Neural cell (in vitro differentiated cells): ENCODE measurements at regions not wholly inside any gene's neighbourhood (a gene's known extent, or its start where the extent isn't known, plus 50 kb on each side); places are given as distances from the start of the nearest gene placed in this dataset.

Source experiments
- H2AFZ ChIP-seq: fragments of 200-600, 300-800 bp; sonication (generic), shearing (Covaris generic); 2 replicates; pipeline ENCODE4 v1.6.0; 2014; ENCODE audit warnings: low read depth, mild to moderate bottlenecking, antibody characterized with exemption, low read length, moderate library complexity
- H3F3A ChIP-seq: fragments of 200-600 bp; shearing (Covaris generic); 2 replicates; pipeline ENCODE4 v1.6.1; 2016; ENCODE audit warnings: mild to moderate bottlenecking, moderate library complexity, mixed read lengths, antibody characterized with exemption, low read length; ENCODE audit not compliant: insufficient read depth, poor library complexity, severe bottlenecking
- H3K27ac ChIP-seq: fragments of 200-600, 300-800 bp; sonication (generic), shearing (Covaris generic); 2 replicates; pipeline ENCODE4 v1.5.1; 2014; ENCODE audit warnings: mild to moderate bottlenecking, low read length, moderate library complexity
- H3K27me3 ChIP-seq: fragments of 300-800, 200-600 bp; sonication (generic), shearing (Covaris generic); 2 replicates; pipeline ENCODE4 v1.6.0; 2014; ENCODE audit warnings: mild to moderate bottlenecking, low read depth, low read length, moderate library complexity; ENCODE audit not compliant: insufficient read depth
- H3K36me3 ChIP-seq: fragments of 300-800, 200-600 bp; sonication (generic), shearing (Covaris generic); 2 replicates; pipeline ENCODE4 v1.5.1; 2014; ENCODE audit warnings: mild to moderate bottlenecking, antibody characterized with exemption, low read length, moderate library complexity; ENCODE audit not compliant: insufficient read depth
- H3K4me2 ChIP-seq: fragments of 300-800, 200-600 bp; sonication (generic), shearing (Covaris generic); 2 replicates; pipeline ENCODE4 v1.6.0; 2014; ENCODE audit warnings: mild to moderate bottlenecking, low read length
- H3K4me3 ChIP-seq: fragments of 300-800, 200-600 bp; sonication (generic), shearing (Covaris generic); 2 replicates; pipeline ENCODE4 v1.5.1; 2014; ENCODE audit warnings: mild to moderate bottlenecking, low read length, moderate library complexity
- H3K79me2 ChIP-seq: fragments of 200-600 bp; shearing (Covaris generic); replicated peaks from 2 replicates; pipeline ENCODE4 v1.6.0; 2014; ENCODE audit warnings: mild to moderate bottlenecking, low read length, moderate library complexity; ENCODE audit not compliant: insufficient read depth
- H3K9ac ChIP-seq: fragments of 300-800, 200-600 bp; sonication (generic), shearing (Covaris generic); 2 replicates; pipeline ENCODE4 v1.6.1; 2016; ENCODE audit warnings: mild to moderate bottlenecking, low read length, mixed read lengths
- H3K9me2 ChIP-seq: fragments of 200-600 bp; shearing (Covaris generic); 2 replicates; pipeline ENCODE4 v1.6.1; 2016; ENCODE audit warnings: mild to moderate bottlenecking, low read length, mixed read lengths; ENCODE audit not compliant: insufficient read depth
- H3K9me3 ChIP-seq: fragments of 200-600, 300-800 bp; sonication (generic), shearing (Covaris generic); 2 replicates; pipeline ENCODE4 v1.6.1; 2016; ENCODE audit warnings: mild to moderate bottlenecking, mixed run types, low read length, moderate library complexity, mixed read lengths
- H4K20me1 ChIP-seq: fragments of 200-600 bp; shearing (Covaris generic); 2 replicates; pipeline ENCODE4 v1.6.1; 2016; ENCODE audit warnings: mild to moderate bottlenecking, mixed run types; ENCODE audit not compliant: insufficient read depth
- CTCF ChIP-seq: fragments of 450-650 bp; IDR thresholded peaks from 2 replicates; pipeline ENCODE4 v1.5.1; 2014; ENCODE audit warnings: antibody characterized with exemption, mild to moderate bottlenecking, moderate library complexity; ENCODE audit not compliant: poor library complexity, severe bottlenecking
- EP300 ChIP-seq: fragments of 450-650 bp; conservative IDR thresholded peaks from 2 replicates; pipeline ENCODE4 v1.6.1; 2014; ENCODE audit warnings: antibody characterized with exemption, mild to moderate bottlenecking, moderate library complexity; ENCODE audit not compliant: poor library complexity, severe bottlenecking
- EZH2 ChIP-seq: fragments of 200-600, 300-800 bp; shearing (Covaris generic), sonication (generic); IDR thresholded peaks from 2 replicates; pipeline ENCODE4 v1.6.1; 2014; ENCODE audit warnings: antibody characterized with exemption, low read length, borderline replicate concordance, mild to moderate bottlenecking; ENCODE audit not compliant: insufficient read depth, poor library complexity, severe bottlenecking
- MXI1 ChIP-seq: fragments of 450-650 bp; conservative IDR thresholded peaks from 2 replicates; pipeline ENCODE4 v1.6.1; 2014; ENCODE audit warnings: antibody characterized with exemption, mild to moderate bottlenecking; ENCODE audit not compliant: poor library complexity, severe bottlenecking
- POLR2AphosphoS5 ChIP-seq: IDR thresholded peaks from 2 replicates; pipeline ENCODE4 v1.6.1; 2012
- RAD21 ChIP-seq: fragments of 450-650 bp; conservative IDR thresholded peaks from 2 replicates; pipeline ENCODE4 v1.6.1; 2014; ENCODE audit warnings: antibody characterized with exemption, mild to moderate bottlenecking, moderate library complexity
- REST ChIP-seq: IDR thresholded peaks from 2 replicates; pipeline ENCODE4 v1.6.1; 2012; ENCODE audit warnings: borderline replicate concordance
- SMC3 ChIP-seq: fragments of 450-650 bp; conservative IDR thresholded peaks from 2 replicates; pipeline ENCODE4 v1.6.1; 2014; ENCODE audit warnings: antibody characterized with exemption, mild to moderate bottlenecking, moderate library complexity; ENCODE audit not compliant: poor library complexity
- TAF1 ChIP-seq: IDR thresholded peaks from 2 replicates; pipeline ENCODE4 v1.6.1; 2012; ENCODE audit warnings: low read depth

- Histone ChIP-seq H3K9ac (no peak overlapping the region), H3K4me2 (no peak overlapping the region), H3K9me2 (no peaks in the 10 kb centered on the region), H3K79me2 (no peaks in the 10 kb centered on the region), H3K9me3 (no peaks in the 10 kb centered on the region), H4K20me1 (no peaks in the 10 kb centered on the region), H3K4me3 (no peak overlapping the region), H2AFZ (no peak overlapping the region), H3F3A (no peaks in the 10 kb centered on the region), H3K27ac (no peak overlapping the region), H3K27me3 (no peaks in the 10 kb centered on the region), H3K36me3 (no peaks in the 10 kb centered on the region)
- TF ChIP-seq CTCF (no peak), REST (no peak), TAF1 (no peak), SMC3 (no peak), EZH2 (no peak), POLR2AphosphoS5 (no peak), EP300 (no peak), RAD21 (no peak), MXI1 (no peak)
Observed at GRCh38 chr20:58125726-58126125, 102.7 kb downstream of the ANKRD60 start.

- Histone ChIP-seq H3K9me2 (no peaks in the 10 kb centered on the region), H3K79me2 (no peaks in the 10 kb centered on the region), H3F3A (no peaks in the 10 kb centered on the region), H3K36me3 (no peaks in the 10 kb centered on the region), H3K4me3 (no peak overlapping the region), H3K9ac (no peak overlapping the region), H3K27ac (no peak overlapping the region), H3K4me2 (no peak overlapping the region), H4K20me1 (no peaks in the 10 kb centered on the region), H2AFZ (no peak overlapping the region), H3K9me3 (no peaks in the 10 kb centered on the region), H3K27me3 (no peaks in the 10 kb centered on the region)
- TF ChIP-seq RAD21 (no peak), EP300 (no peak), EZH2 (no peak), MXI1 (no peak), REST (no peak), SMC3 (no peak), POLR2AphosphoS5 (no peak), CTCF (no peak), TAF1 (no peak)
Observed at GRCh38 chr20:58117944-58118343, 110.5 kb downstream of the ANKRD60 start.
